IPS-NIHi7 (cell line): ENCODE measurements at regions not wholly inside any gene's neighbourhood (a gene's known extent, or its start where the extent isn't known, plus 50 kb on each side); places are given as distances from the start of the nearest gene placed in this dataset.

Source experiments
- DNase-seq: peaks from one replicate; pipeline ENCODE4 v3.0.0; 2012; ENCODE audit warnings: mixed read lengths; ENCODE audit errors: extremely low spot score

DNA sequence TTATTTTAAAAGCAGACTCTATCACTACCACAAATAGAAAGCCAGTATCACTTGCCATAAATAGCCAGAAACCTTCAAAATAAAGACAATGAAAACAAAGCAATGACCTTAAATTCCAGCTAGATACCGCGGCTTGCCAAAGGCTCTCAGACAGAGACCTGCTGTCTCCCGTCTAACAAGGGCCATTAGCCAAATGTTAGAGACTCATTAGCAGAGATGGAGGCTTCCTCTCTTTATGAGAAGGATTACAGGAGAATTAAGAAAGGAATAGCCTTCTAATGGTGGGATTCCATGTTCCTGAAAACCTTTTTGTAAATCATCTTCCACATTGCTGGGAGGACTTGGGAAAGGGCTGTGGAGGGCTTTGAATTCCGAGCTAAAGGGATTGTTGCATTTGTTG, 206.7 kb downstream of the AACS start:
- no peak for DNase-seq

- no peak for DNase-seq
Measured at GRCh38 chr12:125272383-125272933, 207.2 kb downstream of the AACS start.

DNA sequence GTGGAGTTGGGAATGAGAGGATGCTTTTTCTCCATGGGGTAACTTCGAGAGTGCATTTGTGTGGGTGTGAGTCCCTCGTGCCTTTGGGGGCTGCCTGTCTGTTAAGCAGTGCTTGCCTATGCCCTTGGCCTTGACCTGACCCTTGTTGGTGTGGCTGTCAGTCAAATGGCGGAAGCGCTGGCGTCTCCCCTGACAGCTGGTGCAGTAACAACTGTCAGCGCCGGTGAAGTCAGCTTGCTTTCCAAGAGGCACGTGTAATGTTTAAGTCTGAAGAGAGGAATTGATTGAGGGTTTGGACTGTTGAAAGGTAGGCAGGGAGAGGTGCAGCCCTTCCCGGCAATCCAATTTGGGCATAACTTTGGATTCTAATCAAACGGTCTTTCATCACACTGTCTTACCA, 211.3 kb downstream of the AACS start:
- DNase-seq = no peak

DNA sequence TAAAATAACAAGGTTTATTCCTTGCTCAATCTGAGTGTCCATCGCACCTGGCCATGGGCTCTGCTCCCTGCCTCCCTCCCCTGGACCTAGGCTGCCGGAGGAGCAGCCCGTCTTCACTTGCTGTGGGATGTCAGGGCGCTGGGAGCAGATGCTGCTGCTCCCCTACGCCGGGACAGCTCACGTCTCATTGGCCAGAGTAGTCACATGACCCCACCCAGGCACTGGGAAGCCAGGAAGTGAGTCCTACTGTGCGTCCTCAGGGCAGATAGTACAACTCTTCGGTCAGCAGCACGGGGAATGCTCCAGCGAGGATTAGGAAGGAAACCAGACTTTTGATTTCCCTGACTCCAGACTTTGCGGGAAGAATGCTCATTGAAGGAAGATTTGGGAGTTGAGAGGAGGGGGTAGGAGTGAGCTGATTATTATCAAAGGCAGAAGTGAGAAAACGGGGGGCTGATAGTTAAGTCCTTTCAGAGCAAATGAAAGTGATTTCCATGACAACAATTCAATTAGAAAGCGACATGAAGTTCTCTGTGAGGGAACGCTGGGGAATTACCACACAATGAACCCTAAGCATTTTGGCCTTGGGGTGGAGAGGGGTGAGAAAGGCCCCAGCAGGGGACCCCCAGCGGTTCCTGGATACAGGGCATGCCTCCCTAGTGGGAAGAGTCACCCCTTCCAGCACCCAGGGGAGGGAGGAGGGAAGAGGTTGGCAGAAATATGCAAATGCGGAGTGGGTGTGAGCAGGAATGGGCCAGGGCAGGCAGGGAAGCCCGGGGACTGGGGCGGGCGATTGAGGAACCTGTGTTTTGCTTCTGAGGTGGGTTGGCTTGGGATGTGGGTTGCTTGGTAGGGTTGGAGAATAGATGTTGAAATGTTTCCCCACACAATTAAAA, 215.5 kb downstream of the AACS start:
- peak; percentile 96 for DNase-seq

DNA sequence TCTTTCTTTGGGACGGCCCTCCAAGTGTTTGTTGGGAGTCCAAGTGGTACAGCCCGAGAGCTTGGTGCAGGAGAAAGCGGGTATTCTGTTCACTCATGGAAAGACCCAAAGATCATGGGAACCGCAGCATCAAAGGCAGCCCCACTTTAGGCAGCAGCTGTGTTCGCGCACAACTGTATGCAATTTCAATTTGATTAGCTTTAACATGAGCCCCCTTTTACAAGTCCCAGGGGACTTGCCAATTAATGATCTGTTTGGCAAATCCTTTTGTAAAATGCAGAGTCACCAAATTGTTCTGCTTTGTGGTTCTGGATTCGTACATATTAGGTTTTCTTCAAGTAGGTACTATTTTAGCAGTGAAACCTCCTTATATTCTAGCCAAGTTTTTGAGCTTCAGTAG, 217.7 kb downstream of the AACS start:
- DNase-seq = no peak

DNA sequence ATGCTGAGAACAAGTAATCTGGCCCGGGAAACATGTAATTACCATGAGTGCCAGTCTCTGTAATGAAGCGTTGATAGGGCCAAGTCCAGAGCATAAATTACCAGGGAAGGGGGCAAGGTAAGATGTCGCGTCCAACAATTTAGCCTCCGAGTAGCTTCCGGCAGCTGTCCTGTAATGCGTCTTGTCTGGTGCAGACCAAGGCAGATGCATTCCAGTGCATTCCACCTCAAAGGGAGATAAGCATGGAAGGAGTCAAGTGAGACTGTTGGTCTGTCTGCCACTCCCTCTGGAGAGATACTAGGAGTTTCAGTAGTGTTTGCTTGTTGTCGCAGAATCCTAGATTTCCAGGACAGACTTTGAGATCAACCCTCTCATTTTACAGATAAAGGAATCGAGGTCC, 218.3 kb downstream of the AACS start:
- no peak for DNase-seq

- no peak for DNase-seq
Measured at GRCh38 chr12:125284087-125284486, 218.9 kb downstream of the AACS start.

GRCh38 chr12:125284945-125285685, 219.9 kb downstream of the AACS start:
- DNase-seq = no peak

- no peak for DNase-seq
Measured at GRCh38 chr12:125286005-125286727, 220.9 kb downstream of the AACS start.

DNA sequence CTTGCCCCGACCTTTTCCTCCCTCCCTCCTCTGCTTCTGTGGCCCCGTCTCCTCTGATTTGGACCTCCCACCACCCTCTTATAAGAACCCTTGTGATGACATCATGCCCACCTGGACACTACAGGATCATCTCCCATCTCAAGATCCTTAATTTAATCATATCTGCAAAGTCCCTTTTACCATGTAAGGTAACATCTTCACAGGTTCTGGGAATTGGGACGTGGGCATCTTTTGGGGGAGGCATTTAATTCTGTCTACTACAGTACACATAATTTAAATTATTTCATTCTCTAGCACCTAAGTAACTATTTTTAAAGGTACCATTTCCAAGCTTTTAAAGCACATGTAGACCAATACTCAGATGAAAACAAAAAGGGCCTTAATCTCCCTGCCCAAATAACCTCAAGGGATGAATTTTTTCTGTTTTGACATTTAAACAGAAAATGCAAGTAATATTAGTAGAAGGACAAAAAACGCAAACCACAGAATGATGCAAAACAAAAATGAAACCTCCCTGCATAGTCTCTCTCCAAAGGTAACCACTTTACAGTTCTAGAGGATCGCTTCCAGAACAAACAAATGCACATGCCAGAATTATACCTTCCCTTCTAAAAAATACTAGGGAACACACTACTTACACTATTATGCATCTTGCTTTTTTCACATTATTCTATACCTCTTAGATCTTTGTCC, 222.1 kb downstream of the AACS start:
- no peak for DNase-seq

GRCh38 chr12:125288931-125289928, 224.0 kb downstream of the AACS start:
- no peak for DNase-seq

- DNase-seq = no peak
Measured at GRCh38 chr12:125289970-125290369, 224.7 kb downstream of the AACS start.

GRCh38 chr12:125292700-125293099, 227.5 kb downstream of the AACS start:
- no peak for DNase-seq

DNA sequence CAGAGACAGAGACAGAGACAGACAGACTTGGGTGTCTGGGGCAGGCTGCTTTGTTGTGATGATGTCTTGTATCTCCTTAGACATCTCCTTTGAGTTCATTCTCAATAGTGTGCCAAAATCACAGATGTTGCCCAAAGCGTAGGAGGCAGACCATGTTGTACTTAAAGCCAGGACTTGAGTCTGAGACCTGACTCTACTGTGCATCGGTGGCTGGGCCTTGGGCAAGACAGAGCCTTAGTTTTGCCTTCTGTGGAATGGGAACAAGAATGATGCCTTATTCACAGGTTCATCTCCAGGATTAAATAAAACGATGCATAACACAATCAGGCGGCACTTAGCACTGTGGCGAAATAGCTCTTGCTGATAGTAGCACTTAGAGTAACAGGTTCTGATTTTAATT, 230.3 kb downstream of the AACS start:
- DNase-seq = no peak

DNA sequence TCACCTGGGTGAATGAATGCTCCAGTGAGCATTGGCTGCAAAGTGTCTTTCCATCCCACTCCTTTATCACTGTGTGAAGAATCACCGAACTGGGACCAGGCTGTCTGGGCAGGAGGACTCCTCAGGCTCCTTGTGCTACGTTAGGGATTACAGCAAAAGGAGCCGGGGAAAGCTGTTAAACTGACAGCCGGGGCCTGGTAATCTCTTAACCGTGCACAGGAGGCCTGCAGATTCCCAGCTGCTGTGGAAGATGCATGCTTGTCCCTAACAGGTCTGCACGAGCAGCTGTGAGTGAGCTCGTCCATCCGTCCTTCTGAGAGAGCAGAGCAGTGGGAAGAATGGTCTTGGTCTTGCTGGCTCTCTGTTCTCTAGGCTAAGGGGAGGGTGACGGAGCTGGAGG, 231.5 kb downstream of the AACS start:
- DNase-seq = no peak

GRCh38 chr12:125299840-125300239, 234.6 kb downstream of the AACS start:
- DNase-seq = no peak

DNA sequence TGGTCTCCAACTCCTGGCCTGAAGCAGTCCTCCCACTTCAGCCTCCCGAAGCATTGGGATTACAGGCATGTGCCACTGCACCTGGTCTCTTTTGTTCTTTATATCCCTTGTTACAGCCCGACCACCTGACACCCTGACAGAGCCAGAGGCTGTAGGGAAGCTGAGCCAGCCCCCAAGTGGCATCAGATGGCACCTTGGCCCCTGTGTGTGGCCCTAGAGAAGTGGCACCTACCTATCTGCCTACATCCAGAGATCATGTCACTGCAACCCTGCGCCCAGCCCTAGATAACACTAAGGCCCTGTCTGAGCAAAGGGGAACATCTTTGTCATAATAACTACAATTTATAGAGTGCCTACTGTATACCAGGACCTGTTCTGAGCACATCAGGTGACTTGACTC, 235.0 kb downstream of the AACS start:
- DNase-seq = no peak

- DNase-seq = no peak
Measured at GRCh38 chr12:125303337-125303736, 238.1 kb downstream of the AACS start.

DNA sequence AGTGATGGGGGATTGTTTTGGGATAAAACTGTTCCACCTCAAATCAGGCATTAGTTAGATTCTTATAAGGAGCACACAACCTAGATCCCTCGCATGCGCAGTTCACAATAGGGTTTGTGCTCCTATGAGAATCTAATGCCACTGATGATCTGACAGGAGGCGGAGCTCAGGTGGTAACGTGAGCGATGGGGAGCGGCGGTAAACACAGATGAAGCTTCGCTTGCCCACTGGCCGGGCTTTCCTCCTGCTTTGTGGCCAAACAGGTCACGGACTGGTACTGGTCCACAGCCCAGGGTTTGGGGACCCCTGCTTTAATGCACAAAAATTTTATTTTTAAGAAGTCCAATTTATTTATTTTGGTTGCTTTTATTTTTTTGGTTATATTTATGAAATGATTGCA, 238.8 kb downstream of the AACS start:
- no peak for DNase-seq

- no peak for DNase-seq
Measured at GRCh38 chr12:125305231-125305630, 240.0 kb downstream of the AACS start.
